ENCODE measurements at regions not wholly inside any gene's neighbourhood (a gene's known extent, or its start where the extent isn't known, plus 50 kb on each side); places are given as distances from the start of the nearest gene placed in this dataset.

DNA sequence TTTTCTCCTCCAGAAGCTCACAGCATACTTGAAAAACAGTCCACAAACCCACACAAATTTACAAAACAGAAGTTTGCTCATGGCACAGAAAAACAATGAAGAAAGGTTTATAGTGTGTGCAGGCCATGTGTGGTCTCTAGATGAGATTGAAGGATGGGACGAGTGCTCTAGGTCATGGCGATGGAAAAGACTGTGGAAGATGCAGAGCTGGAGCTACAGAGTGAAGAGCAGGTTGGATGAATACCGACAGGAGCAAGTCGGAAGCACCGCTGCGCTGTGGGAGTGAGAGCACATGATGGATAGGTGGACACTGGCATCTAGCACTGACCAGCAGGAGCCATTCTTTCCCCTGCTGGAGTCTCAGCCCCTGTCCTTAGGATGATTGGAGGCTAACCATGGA lies 534.7 kb upstream of the RAB6C start:
- TF ChIP-seq, protein P1, sequence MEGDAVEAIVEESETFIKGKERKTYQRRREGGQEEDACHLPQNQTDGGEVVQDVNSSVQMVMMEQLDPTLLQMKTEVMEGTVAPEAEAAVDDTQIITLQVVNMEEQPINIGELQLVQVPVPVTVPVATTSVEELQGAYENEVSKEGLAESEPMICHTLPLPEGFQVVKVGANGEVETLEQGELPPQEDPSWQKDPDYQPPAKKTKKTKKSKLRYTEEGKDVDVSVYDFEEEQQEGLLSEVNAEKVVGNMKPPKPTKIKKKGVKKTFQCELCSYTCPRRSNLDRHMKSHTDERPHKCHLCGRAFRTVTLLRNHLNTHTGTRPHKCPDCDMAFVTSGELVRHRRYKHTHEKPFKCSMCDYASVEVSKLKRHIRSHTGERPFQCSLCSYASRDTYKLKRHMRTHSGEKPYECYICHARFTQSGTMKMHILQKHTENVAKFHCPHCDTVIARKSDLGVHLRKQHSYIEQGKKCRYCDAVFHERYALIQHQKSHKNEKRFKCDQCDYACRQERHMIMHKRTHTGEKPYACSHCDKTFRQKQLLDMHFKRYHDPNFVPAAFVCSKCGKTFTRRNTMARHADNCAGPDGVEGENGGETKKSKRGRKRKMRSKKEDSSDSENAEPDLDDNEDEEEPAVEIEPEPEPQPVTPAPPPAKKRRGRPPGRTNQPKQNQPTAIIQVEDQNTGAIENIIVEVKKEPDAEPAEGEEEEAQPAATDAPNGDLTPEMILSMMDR (conservative IDR thresholded peaks at IDR 0.05 in 1 of 2, IDR thresholded peaks at IDR 0.05 in 1 of 2; ENCODE audit: low read depth in 1 of 2, low read length in 2 of 2): no peak
- TF ChIP-seq EZH2 (IDR thresholded peaks at IDR 0.05; ENCODE audit: low read length, missing control alignments): no peak
